DND-41 (cell line): ENCODE measurements at regions not wholly inside any gene's neighbourhood (a gene's known extent, or its start where the extent isn't known, plus 50 kb on each side); places are given as distances from the start of the nearest gene placed in this dataset.

ENCODE experiments used
- CTCF ChIP-seq: IDR thresholded peaks from 2 replicates; pipeline ENCODE4 v1.5.1; 2012; ENCODE audit warnings: borderline replicate concordance, low read length, moderate library complexity, mild to moderate bottlenecking; ENCODE audit not compliant: poor library complexity, severe bottlenecking; ENCODE audit errors: extremely low read depth
- EZH2 ChIP-seq: IDR thresholded peaks from 3 replicates; pipeline ENCODE4 v1.6.1; 2012; ENCODE audit warnings: borderline replicate concordance, low read depth, mild to moderate bottlenecking, moderate library complexity, low read length, inconsistent platforms; ENCODE audit not compliant: severe bottlenecking

GRCh38 chr6:140790109-140790508 lies 1342.6 kb upstream of the GJE1 start:
- TF ChIP-seq CTCF (no peak), EZH2 (no peak)
